Amygdala (tissue), 56 donors: ENCODE measurements at regions not wholly inside any gene's neighbourhood (a gene's known extent, or its start where the extent isn't known, plus 50 kb on each side); places are given as distances from the start of the nearest gene placed in this dataset.

Experiments
- DNase-seq, 56 donors: peaks; one replicate each; lab custom pipeline; 2025; lab: John Stamatoyannopoulos, UW

DNA sequence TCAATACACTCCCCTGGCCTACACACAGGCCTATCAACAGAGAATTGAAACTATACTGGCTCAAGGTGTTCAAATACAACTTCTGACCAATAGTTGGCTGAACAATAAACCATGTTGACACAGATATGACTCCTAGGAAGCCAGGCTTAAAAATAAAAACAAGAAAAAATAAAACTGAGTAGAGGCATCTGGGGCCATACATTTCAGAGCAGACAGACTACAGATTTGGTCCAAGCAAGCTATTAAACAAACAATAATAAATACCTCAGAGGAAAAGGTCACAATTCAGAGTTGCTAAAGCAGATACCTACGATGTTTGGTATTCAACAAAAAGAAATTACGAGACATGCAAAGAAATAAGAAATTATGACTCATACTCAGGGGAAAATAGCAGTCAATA is 132.8 kb upstream of the ACVR2A start:
- DNase-seq: no peak

DNA sequence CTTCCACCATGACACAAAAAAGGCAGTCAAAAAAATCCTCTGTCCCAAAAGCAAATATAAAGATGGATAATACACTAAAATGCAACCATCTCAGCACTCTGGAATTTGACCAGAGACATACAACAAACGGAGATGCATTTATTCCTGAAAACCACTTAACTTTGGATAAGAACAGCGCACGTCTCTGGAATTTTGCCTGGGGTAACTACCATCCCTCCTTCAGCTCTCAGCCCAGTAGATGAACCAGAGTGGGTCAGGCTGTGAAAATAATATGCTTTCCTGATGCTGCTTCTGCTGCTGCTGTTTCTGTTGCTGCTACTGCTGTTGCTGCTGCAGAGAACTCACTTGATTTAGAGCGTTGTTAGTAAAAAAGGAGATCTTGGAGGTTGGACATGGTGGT is 133.8 kb upstream of the ACVR2A start:
- DNase-seq: no peak

DNA sequence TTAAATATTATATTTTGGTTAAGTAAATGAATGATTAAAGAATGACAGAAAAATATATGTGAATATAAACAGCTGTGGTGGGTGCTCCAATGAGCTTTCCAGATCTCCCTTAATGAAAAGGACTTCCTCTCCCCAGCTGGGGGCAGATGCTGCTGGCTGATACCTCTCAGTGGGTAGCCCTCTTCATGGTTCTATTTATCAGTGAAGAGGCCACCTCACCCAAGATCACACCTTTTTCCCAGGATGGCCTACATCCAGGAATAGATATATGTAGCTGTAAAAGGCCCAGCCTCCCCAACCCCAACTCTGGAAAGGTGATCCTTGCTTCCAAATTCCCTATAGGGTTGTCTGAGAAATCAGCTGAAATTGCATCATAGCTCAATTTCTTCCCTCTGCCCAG is 135.2 kb upstream of the ACVR2A start:
- DNase-seq: no peak

DNA sequence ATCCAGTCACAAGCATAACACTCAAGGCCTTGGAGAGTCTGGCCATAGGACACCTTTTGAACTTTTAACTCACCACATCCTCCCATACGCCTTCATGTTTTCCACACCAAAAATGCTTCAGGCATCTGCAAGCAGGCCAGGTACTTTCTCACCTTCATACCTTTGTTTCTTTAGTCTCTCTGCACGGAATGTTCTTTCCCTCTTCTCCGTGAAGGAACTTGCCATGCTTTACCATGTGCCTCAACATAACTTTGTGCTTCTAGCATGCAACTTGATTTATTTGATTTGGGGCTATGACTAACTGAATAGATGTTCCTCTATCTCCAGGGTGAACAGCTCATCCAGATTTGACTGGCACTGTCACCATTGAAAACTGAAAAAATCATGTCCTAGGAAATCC is 141.7 kb upstream of the ACVR2A start:
- no peak for DNase-seq

DNA sequence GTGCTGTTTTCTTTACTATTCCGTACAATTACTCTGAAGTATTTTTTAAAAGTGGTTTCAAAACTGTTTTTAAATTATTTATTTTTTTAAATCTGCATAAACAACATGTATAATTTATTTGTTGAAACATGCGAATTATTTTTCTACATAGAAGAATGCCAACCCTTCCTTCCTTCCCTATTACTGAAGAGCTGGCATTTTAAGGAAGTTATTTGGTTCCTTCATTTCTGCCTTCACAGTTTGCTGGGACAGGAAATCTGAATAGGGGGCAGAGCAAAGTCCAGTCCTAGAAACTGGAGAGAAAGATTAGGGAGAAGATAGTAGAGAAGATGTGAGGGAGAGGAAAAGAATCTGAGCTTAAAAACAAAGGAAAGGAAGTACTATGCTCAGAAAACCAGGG is 146.7 kb upstream of the ACVR2A start:
- DNase-seq: no peak

DNA sequence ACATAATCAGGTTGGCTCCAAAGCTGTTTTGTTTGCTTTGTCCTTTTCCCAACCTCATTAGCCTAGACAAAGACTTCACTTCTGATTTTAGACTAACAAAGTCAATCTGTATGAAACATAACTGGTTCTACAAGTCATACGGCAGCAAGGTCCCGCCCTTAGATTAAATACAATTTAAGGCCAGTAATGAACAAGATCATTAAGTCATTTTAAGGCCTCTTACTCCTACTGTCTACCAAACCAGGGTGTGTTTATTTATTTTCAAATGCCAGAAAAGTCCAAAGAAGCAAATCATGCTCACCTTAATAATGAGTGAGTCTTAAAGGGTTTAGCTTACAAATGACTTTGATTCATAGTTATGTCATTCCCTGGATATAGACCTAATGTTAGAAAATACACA is 148.4 kb upstream of the ACVR2A start:
- DNase-seq: no peak

DNA sequence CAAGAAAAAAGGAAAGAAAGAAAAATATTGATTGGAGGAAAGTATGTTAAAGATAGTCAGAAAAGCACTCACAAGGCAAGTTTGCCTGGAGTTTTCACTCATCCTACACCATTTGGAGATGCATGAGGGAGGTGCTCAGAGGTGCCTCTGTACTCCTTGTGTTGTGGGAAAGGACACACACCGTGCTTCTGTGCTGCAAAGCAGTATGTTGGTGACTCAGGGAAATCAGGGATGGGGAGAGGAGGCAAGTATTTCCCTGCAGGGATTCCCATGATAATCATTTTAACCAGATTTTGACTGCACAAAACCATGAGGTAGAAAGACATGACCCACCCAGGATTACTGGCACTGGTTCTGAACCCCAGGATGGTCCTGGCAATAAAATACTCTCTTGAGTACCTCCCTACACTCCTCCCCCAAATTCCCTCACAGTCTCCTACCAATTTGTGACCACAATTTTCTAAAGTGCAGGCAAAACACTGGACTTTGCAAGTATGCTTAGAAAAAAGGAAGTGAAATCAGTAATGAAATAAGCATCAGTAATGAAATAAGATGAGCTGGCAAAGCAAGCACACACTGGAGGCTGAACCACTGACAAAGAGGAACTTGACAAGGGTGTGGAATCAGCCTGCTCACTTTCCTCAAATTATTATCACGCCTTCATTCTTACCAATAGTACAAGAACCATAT is 155.5 kb upstream of the ACVR2A start:
- no peak for DNase-seq

DNA sequence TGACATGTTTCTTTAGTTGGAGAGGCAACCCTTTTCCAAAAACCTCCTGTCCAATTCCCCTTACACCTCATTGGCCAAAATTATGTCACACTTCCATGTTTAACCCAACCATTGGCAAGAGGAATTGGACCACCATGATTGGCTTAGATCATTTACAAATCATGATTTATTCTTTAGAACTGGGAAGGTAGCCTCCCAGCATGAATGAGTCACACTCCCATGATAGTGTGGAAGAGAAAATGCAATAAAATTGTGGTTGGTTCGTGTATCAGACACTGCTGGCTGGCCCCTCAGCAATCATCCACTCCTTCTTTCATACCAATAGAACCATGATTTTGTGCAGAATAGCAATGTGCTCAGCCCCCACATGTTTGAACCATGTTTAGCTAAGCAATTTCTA is 156.6 kb upstream of the ACVR2A start:
- no peak for DNase-seq

DNA sequence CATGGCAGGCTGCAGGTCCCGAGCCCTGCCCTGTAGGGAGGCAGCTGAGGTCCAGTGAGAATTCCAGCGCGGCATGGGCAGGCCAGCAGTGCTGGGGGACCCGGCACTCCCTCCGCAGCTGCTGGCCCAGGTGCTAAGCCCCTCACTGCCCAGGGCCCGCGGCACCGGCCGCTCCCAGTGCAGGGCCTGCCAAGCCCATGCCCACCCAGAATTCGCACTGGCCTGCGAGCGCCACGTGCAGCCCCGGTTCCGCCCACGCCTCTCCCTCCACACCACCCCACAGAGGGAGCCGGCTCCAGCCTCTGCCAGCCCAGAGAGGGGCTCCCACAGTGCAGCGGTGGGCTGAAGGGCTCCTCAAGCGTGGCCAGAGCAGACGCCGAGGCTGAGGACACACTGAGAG is 158.5 kb upstream of the ACVR2A start:
- DNase-seq: no peak

DNA sequence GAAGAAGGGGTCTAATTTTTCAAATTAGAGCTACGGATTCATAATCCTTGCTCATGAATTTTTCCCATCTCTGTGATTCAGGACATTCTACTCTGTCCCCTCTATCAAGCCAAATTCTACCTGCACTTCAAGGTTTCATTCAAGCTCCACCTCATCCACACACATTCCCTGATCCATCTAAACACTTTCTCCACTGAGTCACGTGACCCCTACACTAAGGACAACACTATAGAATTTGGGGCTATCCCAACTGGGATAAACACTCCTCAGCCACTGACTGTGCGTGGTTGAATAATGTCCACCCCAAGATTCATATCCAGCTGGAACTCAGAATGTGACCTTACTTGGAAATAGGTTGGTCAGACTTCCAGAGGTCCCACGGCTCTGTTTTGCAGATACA is 159.9 kb upstream of the ACVR2A start:
- DNase-seq: no peak

DNA sequence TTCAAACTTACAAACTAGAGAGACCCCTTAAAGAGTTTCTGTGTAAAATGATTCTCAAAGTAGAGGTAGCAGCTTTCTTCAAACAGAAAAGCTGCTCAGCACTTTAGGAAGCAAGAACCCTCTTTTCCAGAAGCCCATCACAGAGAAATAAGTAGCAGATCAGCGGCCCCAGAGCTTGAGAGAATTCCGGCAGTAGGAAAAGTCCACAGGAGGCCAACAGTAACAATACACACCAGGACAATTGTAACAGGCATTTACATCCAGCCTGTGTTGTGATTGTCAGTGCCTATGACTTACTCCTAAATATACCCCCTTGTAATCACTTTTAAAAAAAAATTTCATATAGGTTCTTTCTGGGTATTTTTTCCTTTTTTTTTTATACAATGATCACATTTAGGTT is 161.4 kb upstream of the ACVR2A start:
- no peak for DNase-seq

DNA sequence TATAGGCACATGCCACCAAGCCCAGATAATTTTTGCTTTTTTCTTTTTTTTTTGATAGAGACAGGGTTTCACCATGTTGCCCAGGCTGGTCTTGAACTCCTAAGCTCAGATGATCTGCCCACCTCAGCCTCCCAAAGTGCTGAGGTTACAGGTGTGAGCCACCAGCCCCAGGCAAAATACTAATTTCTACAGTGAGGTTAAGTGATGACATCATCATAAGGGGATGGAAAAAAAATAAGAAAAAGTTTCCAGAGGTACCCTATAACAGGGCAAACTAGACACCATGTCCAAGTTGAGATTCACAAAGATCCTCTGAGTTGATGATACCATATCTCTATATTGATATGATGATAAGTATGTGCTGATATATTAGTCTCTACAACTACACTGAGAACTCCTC is 163.7 kb upstream of the ACVR2A start:
- no peak for DNase-seq

DNA sequence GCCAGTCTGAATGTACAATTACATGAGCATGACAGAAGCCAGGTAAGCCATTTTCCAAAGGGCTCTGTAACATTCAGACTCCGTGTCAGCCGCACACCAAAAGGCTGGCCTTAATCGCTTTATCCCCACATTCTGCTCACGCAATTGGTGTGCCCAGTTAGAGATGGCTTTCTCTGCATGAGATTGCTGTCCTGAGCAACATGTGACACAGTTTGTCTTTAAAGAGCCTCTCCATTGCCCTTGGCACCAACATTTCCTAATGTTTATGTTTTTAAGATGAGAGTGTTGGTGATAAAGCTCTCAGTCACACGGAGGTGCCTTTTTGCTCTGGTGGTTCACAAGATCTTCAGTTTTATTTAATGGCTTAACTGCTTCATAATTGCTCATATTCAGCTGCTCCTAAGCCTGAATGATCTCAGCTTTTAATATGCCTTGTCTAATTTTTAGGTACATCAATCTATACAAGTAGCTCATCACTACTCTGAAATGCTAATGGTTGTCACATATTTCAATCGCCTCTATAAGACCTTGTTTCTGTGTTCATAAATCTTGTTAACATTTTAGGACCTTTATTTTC is 164.8 kb upstream of the ACVR2A start:
- no peak for DNase-seq

DNA sequence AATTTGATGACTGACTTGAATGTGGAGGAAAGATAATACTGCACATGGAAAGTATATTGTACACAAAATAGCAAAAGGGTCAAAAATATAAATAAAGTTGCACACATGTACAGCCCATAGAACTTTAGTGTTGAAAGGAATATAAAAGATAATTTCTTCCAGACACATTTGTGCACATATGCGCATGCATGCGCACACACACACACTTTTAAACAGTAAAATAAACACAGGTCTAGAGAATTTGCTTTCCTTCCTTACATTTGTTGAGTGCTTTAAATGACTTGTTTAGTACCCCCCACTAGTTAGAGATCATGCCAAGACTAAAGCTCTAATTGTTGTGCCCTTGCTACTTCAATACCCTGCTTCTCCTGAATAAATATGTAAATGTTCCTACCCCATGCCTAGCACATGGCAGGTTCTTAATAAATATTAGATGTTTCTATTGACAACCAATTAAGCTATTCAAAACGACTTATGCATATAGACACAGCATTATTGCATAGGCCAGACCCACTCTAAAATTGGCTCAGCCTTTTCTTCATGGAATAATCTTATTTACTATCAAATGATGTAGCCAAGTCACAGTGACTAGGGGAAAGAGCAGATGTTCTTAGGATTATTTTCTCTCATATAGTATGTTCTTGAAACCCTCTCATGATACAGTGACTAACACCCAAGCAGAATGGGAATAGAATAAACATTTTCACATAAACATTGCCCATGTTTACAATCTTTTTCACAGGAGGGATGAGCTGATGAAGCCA is 165.5 kb upstream of the ACVR2A start:
- DNase-seq: no peak

DNA sequence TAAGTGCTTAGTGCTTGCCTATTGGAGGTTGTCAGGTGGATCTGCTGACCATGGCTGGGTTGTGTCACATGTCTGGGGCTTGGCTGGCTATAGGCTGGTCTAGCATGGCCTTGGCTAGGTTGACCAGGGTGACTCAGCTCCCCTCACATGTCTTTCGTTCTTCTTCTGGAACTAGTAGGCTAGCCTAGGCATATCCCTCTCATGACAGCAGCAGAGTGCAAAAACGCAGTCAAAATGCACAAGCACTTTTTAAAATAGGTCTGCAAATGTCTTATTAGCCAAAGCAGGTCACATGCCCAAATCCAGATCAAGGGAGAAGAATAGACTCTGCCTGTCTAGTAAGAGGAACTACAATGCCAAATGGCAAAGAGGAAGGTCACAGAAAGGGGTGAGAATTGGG is 179.7 kb upstream of the ACVR2A start:
- no peak for DNase-seq

DNA sequence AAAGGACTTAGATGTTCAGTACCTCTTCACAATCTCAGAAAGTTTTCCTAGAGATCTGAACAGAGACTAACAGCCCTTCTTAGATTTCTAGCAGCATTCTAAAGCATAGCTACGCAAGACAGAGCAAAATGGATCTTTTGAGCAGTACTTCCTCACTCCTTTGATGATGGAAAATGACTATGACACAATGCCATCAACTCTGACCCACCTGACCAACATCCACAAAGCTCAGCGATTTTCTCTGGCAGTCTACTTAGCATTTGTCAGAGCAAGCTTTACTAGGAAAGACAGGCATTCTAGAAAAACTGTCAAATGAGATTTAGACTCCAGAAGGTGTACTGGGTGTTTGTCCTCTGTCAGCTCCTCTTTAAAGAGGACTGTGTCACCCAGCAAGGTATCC is 180.9 kb upstream of the ACVR2A start:
- no peak for DNase-seq

DNA sequence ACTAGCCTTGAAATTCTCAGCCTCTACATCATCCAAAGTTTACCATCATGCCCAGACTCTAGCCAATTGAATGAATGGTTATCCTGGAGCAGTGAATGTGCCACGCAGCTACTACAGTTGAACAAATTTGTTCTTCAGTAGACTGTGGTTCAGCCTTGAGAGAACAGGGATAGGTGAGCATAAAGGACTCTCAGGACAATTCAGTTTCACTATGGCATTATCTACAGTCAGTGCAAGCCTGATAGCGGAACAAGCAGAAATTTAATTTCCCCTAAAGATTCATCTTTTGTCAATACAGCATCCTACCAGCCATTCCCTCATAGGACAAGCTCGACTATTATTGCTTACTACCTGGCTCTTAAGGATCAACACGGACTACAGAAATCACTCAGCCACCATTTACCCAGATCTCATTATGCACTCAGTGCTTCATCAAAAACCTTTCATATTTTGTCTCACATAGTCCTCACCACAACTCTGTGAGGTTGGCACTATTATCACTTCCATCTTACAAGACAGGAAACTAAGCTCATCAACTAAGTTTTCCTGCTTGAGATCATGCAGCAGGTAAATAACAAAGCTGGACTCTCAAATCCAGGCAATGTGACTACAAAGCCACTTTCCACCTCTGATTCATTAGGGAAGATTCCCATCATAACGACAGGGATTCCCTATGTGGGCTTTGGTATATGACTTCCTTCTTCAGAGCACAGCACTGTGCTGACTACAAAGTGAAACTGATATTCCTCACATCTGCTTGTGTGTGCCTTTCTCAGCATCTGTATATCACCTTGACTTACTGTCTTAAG is 181.5 kb upstream of the ACVR2A start:
- no peak for DNase-seq

DNA sequence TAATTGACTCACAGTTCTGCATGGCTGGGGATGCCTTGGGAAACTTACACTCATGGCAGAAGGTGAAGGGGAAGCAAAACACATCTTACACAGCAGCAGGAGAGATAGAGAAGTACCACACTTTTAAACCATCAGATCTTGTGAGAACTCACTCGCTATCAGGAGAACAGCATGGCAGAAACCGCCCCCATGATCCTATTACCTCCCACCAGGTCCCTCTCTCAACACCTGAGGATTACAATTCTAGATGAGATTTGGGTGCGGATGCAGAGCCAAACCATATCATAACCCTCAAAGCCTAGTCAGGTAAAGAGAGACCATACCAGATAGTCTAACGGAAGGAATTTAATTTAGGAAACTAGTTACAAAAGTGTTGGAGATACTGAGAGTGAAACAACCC is 182.6 kb upstream of the ACVR2A start:
- DNase-seq: no peak

DNA sequence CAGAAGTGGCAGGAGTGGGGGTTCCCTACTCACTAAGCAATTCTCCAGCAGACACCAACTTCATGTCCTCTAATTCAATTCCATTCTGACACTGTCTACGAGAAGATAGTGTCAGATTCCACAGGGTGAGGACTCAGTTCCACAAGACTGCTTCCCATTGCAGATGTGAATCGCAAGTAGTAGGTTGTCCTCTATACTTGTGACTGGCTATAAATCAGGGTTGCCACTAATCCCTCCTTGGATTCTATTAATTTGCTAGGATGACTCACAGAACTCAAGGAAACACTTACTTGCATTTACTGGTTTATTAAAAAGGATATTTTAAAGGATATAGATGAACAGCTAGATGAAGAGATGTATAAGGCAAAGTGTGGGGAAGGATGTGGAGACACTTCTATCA is 184.1 kb upstream of the ACVR2A start:
- no peak for DNase-seq

DNA sequence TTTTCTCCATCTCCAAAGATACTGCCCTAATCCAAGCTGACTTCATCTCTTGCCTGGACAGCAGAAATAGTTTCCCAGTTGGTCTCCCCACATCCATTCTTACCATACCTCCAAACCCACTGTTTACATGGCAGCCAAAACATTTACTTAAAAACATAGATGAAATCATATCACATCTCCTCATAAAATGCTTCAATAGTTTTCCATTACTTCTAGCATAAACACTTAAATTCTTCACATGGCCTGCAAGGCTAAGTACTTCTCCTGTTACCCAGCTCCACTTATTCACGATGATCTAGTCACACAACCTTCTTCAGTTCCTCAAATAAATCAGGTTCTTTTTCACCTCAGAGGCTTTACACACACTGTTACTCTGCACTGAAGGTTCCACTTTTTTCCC is 185.8 kb upstream of the ACVR2A start:
- DNase-seq: no peak
